Uterus (tissue), 2 donors: ENCODE measurements at regions not wholly inside any gene's neighbourhood (a gene's known extent, or its start where the extent isn't known, plus 50 kb on each side); places are given as distances from the start of the nearest gene placed in this dataset.

Experiments used
- CTCF ChIP-seq, 4 experiments: fragments of 200-600 bp in 2 of 4; fragments of 450-650 bp in 2 of 4; sonication (generic) in 2 of 4; IDR thresholded peaks; one replicate each; pipeline ENCODE4 v1.5.1; 2016 to 2019; ENCODE audit warnings: antibody characterized with exemption in 4 of 4, mild to moderate bottlenecking in 2 of 4, moderate library complexity in 1 of 4
- POLR2A ChIP-seq, 2 donors: fragments of 450-650 bp; IDR thresholded peaks; one replicate each; pipeline ENCODE4 v1.6.1; 2016; ENCODE audit warnings: antibody characterized with exemption in 2 of 2, mild to moderate bottlenecking in 1 of 2, moderate library complexity in 1 of 2

GRCh38 chr10:63703113-63703670 lies 182.0 kb downstream of the REEP3 start:
- TF ChIP-seq POLR2A (IDR thresholded peaks at IDR 0.05) (no peak), CTCF (IDR thresholded peaks at IDR 0.05) (no peak)
